GM12874 (cell line): ENCODE measurements at regions not wholly inside any gene's neighbourhood (a gene's known extent, or its start where the extent isn't known, plus 50 kb on each side); places are given as distances from the start of the nearest gene placed in this dataset.

ENCODE experiments used
- CTCF ChIP-seq: IDR thresholded peaks from 2 replicates; pipeline ENCODE4 v1.5.1; 2011; ENCODE audit warnings: low read depth, mild to moderate bottlenecking, control low read depth, low read length, moderate library complexity; ENCODE audit not compliant: insufficient read depth

GRCh38 chr1:98480271-98480670 is 181.2 kb upstream of the SNX7 start:
- TF ChIP-seq CTCF: no peak

GRCh38 chr1:98478121-98478520 is 183.4 kb upstream of the SNX7 start:
- no peak for TF ChIP-seq CTCF

GRCh38 chr1:98472878-98473277 is 188.6 kb upstream of the SNX7 start:
- TF ChIP-seq CTCF: no peak

- no peak for TF ChIP-seq CTCF
These were observed 189.9 kb upstream of the SNX7 start for GRCh38 chr1:98471633-98472032.

GRCh38 chr1:98468111-98468717 is 193.3 kb upstream of the SNX7 start:
- peak; percentile 31; the same call in 1 of the 2 replicates for TF ChIP-seq CTCF

GRCh38 chr1:98467586-98467985 is 193.9 kb upstream of the SNX7 start:
- no peak for TF ChIP-seq CTCF

- TF ChIP-seq CTCF: no peak
These were observed 194.4 kb upstream of the SNX7 start for GRCh38 chr1:98467122-98467521.

- no peak for TF ChIP-seq CTCF
These were observed 199.6 kb upstream of the SNX7 start for GRCh38 chr1:98461873-98462385.
